Gastrocnemius medialis (tissue), 4 donors: ENCODE measurements at regions not wholly inside any gene's neighbourhood (a gene's known extent, or its start where the extent isn't known, plus 50 kb on each side); places are given as distances from the start of the nearest gene placed in this dataset.

Experiments used
- POLR2A ChIP-seq, 2 donors: fragments of 450-650 bp; IDR thresholded peaks; one replicate each; pipeline ENCODE4 v1.6.1; 2017; ENCODE audit warnings: antibody characterized with exemption in 2 of 2, mild to moderate bottlenecking in 2 of 2, moderate library complexity in 2 of 2
- TF ChIP-seq, protein P1 (sequence below), 5 experiments: fragments of 450-650 bp in 3 of 5; fragments of 200-600 bp in 2 of 5; sonication (generic) in 2 of 5; IDR thresholded peaks in 4 of 5; conservative IDR thresholded peaks in 1 of 5; 1 replicate in 4 of 5; 2 replicates in 1 of 5; pipeline ENCODE4 v1.5.1; 2016 to 2019; ENCODE audit warnings: antibody characterized with exemption in 5 of 5, mild to moderate bottlenecking in 3 of 5, moderate library complexity in 3 of 5

DNA sequence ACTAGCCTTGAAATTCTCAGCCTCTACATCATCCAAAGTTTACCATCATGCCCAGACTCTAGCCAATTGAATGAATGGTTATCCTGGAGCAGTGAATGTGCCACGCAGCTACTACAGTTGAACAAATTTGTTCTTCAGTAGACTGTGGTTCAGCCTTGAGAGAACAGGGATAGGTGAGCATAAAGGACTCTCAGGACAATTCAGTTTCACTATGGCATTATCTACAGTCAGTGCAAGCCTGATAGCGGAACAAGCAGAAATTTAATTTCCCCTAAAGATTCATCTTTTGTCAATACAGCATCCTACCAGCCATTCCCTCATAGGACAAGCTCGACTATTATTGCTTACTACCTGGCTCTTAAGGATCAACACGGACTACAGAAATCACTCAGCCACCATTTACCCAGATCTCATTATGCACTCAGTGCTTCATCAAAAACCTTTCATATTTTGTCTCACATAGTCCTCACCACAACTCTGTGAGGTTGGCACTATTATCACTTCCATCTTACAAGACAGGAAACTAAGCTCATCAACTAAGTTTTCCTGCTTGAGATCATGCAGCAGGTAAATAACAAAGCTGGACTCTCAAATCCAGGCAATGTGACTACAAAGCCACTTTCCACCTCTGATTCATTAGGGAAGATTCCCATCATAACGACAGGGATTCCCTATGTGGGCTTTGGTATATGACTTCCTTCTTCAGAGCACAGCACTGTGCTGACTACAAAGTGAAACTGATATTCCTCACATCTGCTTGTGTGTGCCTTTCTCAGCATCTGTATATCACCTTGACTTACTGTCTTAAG is 181.5 kb upstream of the ACVR2A start:
- TF ChIP-seq, protein P1, sequence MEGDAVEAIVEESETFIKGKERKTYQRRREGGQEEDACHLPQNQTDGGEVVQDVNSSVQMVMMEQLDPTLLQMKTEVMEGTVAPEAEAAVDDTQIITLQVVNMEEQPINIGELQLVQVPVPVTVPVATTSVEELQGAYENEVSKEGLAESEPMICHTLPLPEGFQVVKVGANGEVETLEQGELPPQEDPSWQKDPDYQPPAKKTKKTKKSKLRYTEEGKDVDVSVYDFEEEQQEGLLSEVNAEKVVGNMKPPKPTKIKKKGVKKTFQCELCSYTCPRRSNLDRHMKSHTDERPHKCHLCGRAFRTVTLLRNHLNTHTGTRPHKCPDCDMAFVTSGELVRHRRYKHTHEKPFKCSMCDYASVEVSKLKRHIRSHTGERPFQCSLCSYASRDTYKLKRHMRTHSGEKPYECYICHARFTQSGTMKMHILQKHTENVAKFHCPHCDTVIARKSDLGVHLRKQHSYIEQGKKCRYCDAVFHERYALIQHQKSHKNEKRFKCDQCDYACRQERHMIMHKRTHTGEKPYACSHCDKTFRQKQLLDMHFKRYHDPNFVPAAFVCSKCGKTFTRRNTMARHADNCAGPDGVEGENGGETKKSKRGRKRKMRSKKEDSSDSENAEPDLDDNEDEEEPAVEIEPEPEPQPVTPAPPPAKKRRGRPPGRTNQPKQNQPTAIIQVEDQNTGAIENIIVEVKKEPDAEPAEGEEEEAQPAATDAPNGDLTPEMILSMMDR (IDR thresholded peaks at IDR 0.05 in 4 of 5, conservative IDR thresholded peaks at IDR 0.05 in 1 of 5): no peak
- no peak for TF ChIP-seq POLR2A (IDR thresholded peaks at IDR 0.05)
